GM12872 (cell line): ENCODE measurements at regions not wholly inside any gene's neighbourhood (a gene's known extent, or its start where the extent isn't known, plus 50 kb on each side); places are given as distances from the start of the nearest gene placed in this dataset.

ENCODE experiments used
- TF ChIP-seq, protein P1 (sequence below): IDR thresholded peaks from 3 replicates; pipeline ENCODE4 v1.5.1; 2011; ENCODE audit warnings: low read depth, mild to moderate bottlenecking, low read length, moderate library complexity; ENCODE audit not compliant: insufficient read depth

DNA sequence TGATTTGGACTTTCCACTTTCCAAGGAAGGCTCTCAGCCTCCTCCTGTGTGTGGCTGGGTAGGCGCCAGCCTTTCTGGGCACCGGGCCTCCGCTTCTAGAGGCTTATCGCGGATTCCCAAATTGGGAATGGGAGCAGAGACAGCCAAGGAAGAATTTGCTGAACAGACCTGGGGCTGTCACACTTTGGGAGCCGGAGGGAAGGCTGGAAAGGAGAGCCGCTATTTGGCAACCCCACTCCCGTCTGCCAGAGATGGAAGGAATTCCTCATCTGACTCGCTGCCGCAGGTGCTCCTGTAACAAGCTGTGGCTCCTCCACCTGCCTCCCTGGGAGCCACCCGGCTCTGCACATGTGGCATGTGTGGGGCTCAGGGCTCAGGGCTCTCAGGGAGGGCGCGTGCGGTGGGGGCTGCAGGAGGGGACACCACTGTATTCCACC lies 50.8 kb upstream of the ECHDC3 start:
- TF ChIP-seq, protein P1, sequence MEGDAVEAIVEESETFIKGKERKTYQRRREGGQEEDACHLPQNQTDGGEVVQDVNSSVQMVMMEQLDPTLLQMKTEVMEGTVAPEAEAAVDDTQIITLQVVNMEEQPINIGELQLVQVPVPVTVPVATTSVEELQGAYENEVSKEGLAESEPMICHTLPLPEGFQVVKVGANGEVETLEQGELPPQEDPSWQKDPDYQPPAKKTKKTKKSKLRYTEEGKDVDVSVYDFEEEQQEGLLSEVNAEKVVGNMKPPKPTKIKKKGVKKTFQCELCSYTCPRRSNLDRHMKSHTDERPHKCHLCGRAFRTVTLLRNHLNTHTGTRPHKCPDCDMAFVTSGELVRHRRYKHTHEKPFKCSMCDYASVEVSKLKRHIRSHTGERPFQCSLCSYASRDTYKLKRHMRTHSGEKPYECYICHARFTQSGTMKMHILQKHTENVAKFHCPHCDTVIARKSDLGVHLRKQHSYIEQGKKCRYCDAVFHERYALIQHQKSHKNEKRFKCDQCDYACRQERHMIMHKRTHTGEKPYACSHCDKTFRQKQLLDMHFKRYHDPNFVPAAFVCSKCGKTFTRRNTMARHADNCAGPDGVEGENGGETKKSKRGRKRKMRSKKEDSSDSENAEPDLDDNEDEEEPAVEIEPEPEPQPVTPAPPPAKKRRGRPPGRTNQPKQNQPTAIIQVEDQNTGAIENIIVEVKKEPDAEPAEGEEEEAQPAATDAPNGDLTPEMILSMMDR, result no peak

GRCh38 chr10:11689945-11690736 lies 52.0 kb upstream of the ECHDC3 start:
- TF ChIP-seq, protein P1, result no peak

GRCh38 chr10:11687779-11688447 lies 54.3 kb upstream of the ECHDC3 start:
- TF ChIP-seq, protein P1, result no peak

DNA sequence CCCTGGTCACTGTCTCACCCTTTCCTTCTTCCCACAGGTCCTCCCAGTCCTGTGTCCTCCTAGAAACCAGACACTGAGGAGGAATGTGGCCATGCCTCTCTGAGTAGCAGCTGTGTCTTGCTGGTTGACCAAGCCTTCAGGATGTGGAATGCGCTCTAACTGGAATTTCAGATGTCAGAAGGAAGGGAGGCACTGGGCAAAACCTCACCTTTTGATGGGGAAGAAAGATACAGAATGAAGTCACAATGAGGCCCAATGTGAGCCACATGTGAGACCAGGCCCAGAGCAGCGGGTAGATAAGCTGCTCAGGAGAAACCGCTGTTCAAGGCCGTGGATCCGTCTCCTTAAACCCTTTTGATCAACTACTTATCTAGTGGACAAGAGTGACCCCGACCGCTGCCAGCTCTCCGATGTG lies 54.8 kb upstream of the ECHDC3 start:
- TF ChIP-seq, protein P1, result no peak

- TF ChIP-seq, protein P1, result no peak
These were observed 56.4 kb upstream of the ECHDC3 start for GRCh38 chr10:11685787-11686218.

DNA sequence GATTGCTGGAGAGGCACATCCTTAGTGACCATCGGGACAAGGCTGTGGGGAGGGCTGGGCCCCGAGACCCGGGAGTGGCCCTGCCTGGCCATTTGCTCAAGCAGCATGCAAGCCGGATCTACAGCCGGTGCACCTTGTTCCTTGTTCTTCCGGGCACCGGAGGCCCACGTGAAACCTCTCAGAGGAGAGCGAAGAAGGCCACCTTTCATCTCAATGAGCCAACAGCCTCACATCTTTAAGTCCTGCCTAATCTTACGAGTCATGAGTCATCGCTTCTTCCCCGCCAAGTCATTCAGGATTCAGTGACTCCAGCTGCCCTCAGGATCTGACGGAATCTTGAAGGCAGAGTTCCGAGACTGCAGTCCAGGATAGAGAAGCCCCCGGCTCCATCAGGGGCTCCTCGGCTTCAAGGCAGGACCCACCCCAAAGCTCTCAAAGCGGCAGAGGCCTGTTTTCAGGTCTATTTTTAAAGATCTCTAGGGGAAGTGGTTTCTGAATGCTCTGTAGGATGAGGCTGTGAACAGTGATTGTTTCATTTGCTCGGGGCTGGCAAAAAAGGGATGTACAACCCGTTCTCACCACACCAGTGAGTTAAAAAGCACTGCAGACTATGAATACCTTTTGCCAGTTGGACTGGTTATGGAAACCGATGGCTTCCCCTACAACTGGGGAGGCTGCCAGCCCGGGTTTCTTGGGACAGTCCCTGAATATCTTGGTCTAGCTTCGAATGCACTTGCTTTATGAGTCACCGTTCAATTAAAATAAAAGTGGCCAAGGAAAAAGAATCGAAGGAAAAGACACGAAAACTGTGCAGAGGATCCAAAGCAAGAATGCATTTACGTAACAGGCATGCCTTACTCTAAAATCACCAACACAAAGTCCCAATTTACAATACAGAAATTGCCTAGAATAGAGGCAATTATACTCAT lies 57.2 kb upstream of the ECHDC3 start:
- TF ChIP-seq, protein P1, result peak; percentile 8; the same call in 1 of the 3 replicates
